IMR-90 (cell line): ENCODE measurements at regions not wholly inside any gene's neighbourhood (a gene's known extent, or its start where the extent isn't known, plus 50 kb on each side); places are given as distances from the start of the nearest gene placed in this dataset.

Experiments used
- ATAC-seq: fragments of 200-7000 bp; cut with Tn5 transposase; 2 replicates; pipeline ENCODE4 v1.9.1; 2020; ENCODE audit warnings: low read depth, mild to moderate bottlenecking, moderate library complexity
- BruUV-seq: library from RNA; stranded (reverse); fragments of 400-500 nt; replicated peaks from 2 replicates; lab custom pipeline; 2021; lab: Mats Ljungman, UMichigan
- CTCF ChIA-PET: fragments of 300-600 bp; formaldehyde crosslinking; extraction: SDS; loops from one replicate; lab custom pipeline; 2021; ENCODE audit warnings: antibody characterized with exemption; lab: Yijun Ruan, JAX
- POLR2A ChIA-PET: fragments of 300-600 bp; sonication (Branson Sonifier 250); formaldehyde crosslinking; loops from one replicate; lab custom pipeline; 2022; ENCODE audit warnings: antibody characterized with exemption; ENCODE audit not compliant: unreplicated experiment; lab: Charles Lee
- DNase-seq: peaks from one replicate; pipeline ENCODE4 v3.0.0; 2013
- H2AFZ ChIP-seq: replicated peaks from 2 replicates; pipeline ENCODE3; 2013; ENCODE audit warnings: low read length, mild to moderate bottlenecking; ENCODE audit not compliant: poor library complexity
- H2AK5ac ChIP-seq: 2 replicates; pipeline ENCODE4 v1.6.1; 2013; ENCODE audit warnings: low read depth, low read length, inconsistent platforms
- H2AK9ac ChIP-seq: replicated peaks from 2 replicates; pipeline ENCODE3; 2013; ENCODE audit warnings: mild to moderate bottlenecking, low read depth, low read length, moderate library complexity; ENCODE audit not compliant: poor library complexity
- H2BK120ac ChIP-seq: 2 replicates; pipeline ENCODE4 v1.6.1; 2013; ENCODE audit warnings: low read depth, low read length, inconsistent platforms
- H2BK15ac ChIP-seq: 3 replicates; pipeline ENCODE4 v1.6.1; 2013; ENCODE audit warnings: low read depth, low read length, inconsistent platforms
- H2BK20ac ChIP-seq: 2 replicates; pipeline ENCODE4 v1.6.1; 2013; ENCODE audit warnings: low read depth, mild to moderate bottlenecking, inconsistent platforms, low read length, moderate library complexity
- H2BK5ac ChIP-seq: 2 replicates; pipeline ENCODE4 v1.6.1; 2013; ENCODE audit warnings: mild to moderate bottlenecking, low read depth, low read length, inconsistent platforms; ENCODE audit not compliant: poor library complexity, severe bottlenecking
- H3K14ac ChIP-seq: replicated peaks from 2 replicates; pipeline ENCODE4 v1.6.1; 2013; ENCODE audit warnings: low read depth, low read length, inconsistent platforms
- H3K18ac ChIP-seq: 2 replicates; pipeline ENCODE4 v1.6.1; 2013; ENCODE audit warnings: low read depth, low read length, control low read depth
- H3K23ac ChIP-seq: 2 replicates; pipeline ENCODE4 v1.6.1; 2013; ENCODE audit warnings: low read depth, low read length, inconsistent platforms
- H3K27ac ChIP-seq: 2 replicates; pipeline ENCODE4 v1.5.1; 2013; ENCODE audit warnings: mild to moderate bottlenecking, control low read depth, low read length; ENCODE audit not compliant: insufficient read depth
- H3K27me3 ChIP-seq: 2 replicates; pipeline ENCODE4 v1.6.1; 2013; ENCODE audit warnings: low read length; ENCODE audit not compliant: control insufficient read depth, insufficient read depth
- H3K36me3 ChIP-seq: 2 replicates; pipeline ENCODE4 v1.6.1; 2013; ENCODE audit warnings: low read length, mixed read lengths; ENCODE audit not compliant: control insufficient read depth, insufficient read depth
- H3K4ac ChIP-seq: 2 replicates; pipeline ENCODE4 v1.6.1; 2013; ENCODE audit warnings: low read depth, low read length, inconsistent platforms
- H3K4me1 ChIP-seq: 2 replicates; pipeline ENCODE4 v1.6.1; 2013; ENCODE audit warnings: low read length, mixed read lengths; ENCODE audit not compliant: control insufficient read depth, insufficient read depth
- H3K4me2 ChIP-seq: 2 replicates; pipeline ENCODE4 v1.6.1; 2013; ENCODE audit warnings: low read depth, mild to moderate bottlenecking, control low read depth, low read length, moderate library complexity
- H3K4me3 ChIP-seq: 2 replicates; pipeline ENCODE4 v1.5.1; 2013; ENCODE audit warnings: low read depth, mild to moderate bottlenecking, control low read depth, low read length, moderate library complexity; ENCODE audit not compliant: insufficient read depth
- H3K56ac ChIP-seq: 2 replicates; pipeline ENCODE4 v1.6.1; 2013; ENCODE audit warnings: low read length, inconsistent platforms; ENCODE audit not compliant: insufficient read depth; ENCODE audit errors: extremely low read depth
- H3K79me1 ChIP-seq, 2 experiments: 2 replicates each; pipeline ENCODE4 v1.6.1; 2013; ENCODE audit warnings: low read length in 2 of 2, inconsistent platforms in 1 of 2, low read depth in 1 of 2
- H3K9ac ChIP-seq: 2 replicates; pipeline ENCODE4 v1.6.1; 2013; ENCODE audit warnings: low read depth, low read length, control low read depth
- H3K9me1 ChIP-seq: 2 replicates; pipeline ENCODE4 v1.6.1; 2013; ENCODE audit warnings: low read length, inconsistent platforms; ENCODE audit not compliant: insufficient read depth
- H3K9me3 ChIP-seq: 2 replicates; pipeline ENCODE4 v1.6.1; 2013; ENCODE audit warnings: low read length; ENCODE audit not compliant: control insufficient read depth, insufficient read depth
- H4K20me1 ChIP-seq: 2 replicates; pipeline ENCODE4 v1.6.1; 2013; ENCODE audit warnings: low read length, inconsistent platforms; ENCODE audit not compliant: insufficient read depth
- H4K5ac ChIP-seq: 2 replicates; pipeline ENCODE4 v1.6.1; 2013; ENCODE audit warnings: mild to moderate bottlenecking, low read depth, low read length, control low read depth
- H4K8ac ChIP-seq, 2 experiments: 2 replicates each; pipeline ENCODE4 v1.6.1; 2013; ENCODE audit warnings: low read depth in 2 of 2, low read length in 2 of 2, control low read depth in 1 of 2, inconsistent platforms in 1 of 2
- H4K91ac ChIP-seq: 2 replicates; pipeline ENCODE4 v1.6.1; 2013; ENCODE audit warnings: low read depth, low read length, inconsistent platforms; ENCODE audit not compliant: insufficient read depth
- MAFK ChIP-seq: IDR thresholded peaks from 2 replicates; pipeline ENCODE4 v1.6.1; 2012; ENCODE audit warnings: low read depth, low read length, improper control_type of control experiment
- MAZ ChIP-seq: IDR thresholded peaks from 2 replicates; pipeline ENCODE4 v1.6.1; 2012; ENCODE audit warnings: low read depth, mild to moderate bottlenecking, low read length, improper control_type of control experiment, moderate library complexity, borderline replicate concordance
- NFE2L2 ChIP-seq: fragments of 150-350 bp; IDR thresholded peaks from 2 replicates; pipeline ENCODE4 v1.6.1; 2016; ENCODE audit warnings: low read depth, mild to moderate bottlenecking, low read length
- POLR2A ChIP-seq: IDR thresholded peaks from 2 replicates; pipeline ENCODE4 v1.6.1; 2012; ENCODE audit warnings: mild to moderate bottlenecking, low read depth, low read length
- RCOR1 ChIP-seq: IDR thresholded peaks from 2 replicates; pipeline ENCODE4 v1.6.1; 2012; ENCODE audit warnings: mild to moderate bottlenecking, low read length, improper control_type of control experiment; ENCODE audit not compliant: insufficient replicate concordance
- RFX5 ChIP-seq: IDR thresholded peaks from 2 replicates; pipeline ENCODE4 v1.8.0; 2012; ENCODE audit warnings: low read depth, mild to moderate bottlenecking, low read length, moderate library complexity
- SMC3 ChIP-seq: fragments of 150-350 bp; IDR thresholded peaks from 2 replicates; pipeline ENCODE4 v1.6.1; 2016; ENCODE audit warnings: low read depth, mild to moderate bottlenecking, antibody characterized with exemption, low read length, moderate library complexity
- WGBS, 2 experiments: methylation state at CpG; one replicate each; pipeline versions ENCODE4 v1.1.5 to v1.1.7; 2013; ENCODE audit warnings: missing lambda C conversion rate in 2 of 2; ENCODE audit not compliant: insufficient read length in 1 of 2; ENCODE audit errors: extremely low coverage in 2 of 2; 5-methylcytosine and 5-hydroxymethylcytosine counted together
- dilution Hi-C: fragments of 300-500 bp; cut with HindIII; formaldehyde crosslinking; loops from one replicate; pipeline ENCODE4 v1.14.3; 2018; ENCODE audit warnings: low sequenced_read_pairs; ENCODE audit not compliant: unreplicated experiment
- in situ Hi-C: fragments of 300-500 bp; cut with MboI; formaldehyde crosslinking; loops from 3 replicates; pipeline ENCODE4 v1.14.3; 2019; ENCODE audit warnings: low sequenced_read_pairs, inconsistent platforms, mixed read lengths
- intact Hi-C: fragments of 100-400 bp; cut with micrococcal nuclease; formaldehyde crosslinking; loops from 2 replicates; pipeline ENCODE4 v1.10.0; 2022
- TF ChIP-seq, protein P1 (sequence below): fragments of 150-350 bp; IDR thresholded peaks from 2 replicates; pipeline ENCODE4 v1.6.1; 2017; ENCODE audit warnings: mild to moderate bottlenecking, antibody characterized with exemption, low read length, low read depth

DNA sequence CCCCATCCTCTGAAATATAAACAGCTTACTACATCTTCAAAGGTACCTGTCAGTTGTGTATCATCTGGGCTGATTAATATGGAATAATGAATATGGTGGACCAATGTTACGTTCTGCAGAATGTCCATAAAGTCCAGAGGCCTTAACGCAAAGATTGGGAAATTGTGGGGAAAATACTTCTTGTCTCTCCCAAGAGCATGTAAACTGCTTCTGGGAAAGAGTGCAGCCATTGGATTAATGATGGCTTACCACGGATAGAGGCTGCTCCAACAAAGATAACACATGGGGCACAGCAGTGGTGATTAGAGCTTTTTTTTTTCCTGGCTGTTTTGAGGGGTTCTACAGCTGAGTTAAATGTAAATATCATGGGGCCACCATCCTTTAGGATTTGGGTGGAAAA, 340.4 kb upstream of the AKR1E2 start:
- WGBS, 2 experiments: 76% methylated on average over 3 of the region's 3 CpGs; no CpG with 5 or more reads in 1 of the 2 experiments

More for the DNA sequence above, 340.4 kb upstream of the AKR1E2 start:
- Histone ChIP-seq H4K91ac (no peak overlapping the region), H3K9ac (no peak overlapping the region), H4K20me1 (no peaks in the 10 kb centered on the region), H3K18ac (no peak overlapping the region), H3K9me3 (no peaks in the 10 kb centered on the region), H4K8ac (no peak overlapping the region), H3K4me2 (no peak overlapping the region), H3K79me1 (no peaks in the 10 kb centered on the region), H3K27me3 (no peaks in the 10 kb centered on the region), H2BK5ac (no peak overlapping the region), H3K14ac (no peak overlapping the region), H3K56ac (no peak overlapping the region), H3K27ac (no peak overlapping the region), H3K23ac (no peak overlapping the region), H4K5ac (no peak overlapping the region), H3K9me1 (no peaks in the 10 kb centered on the region), H2AK9ac (no peak overlapping the region), H2BK120ac (no peak overlapping the region), H3K4me1 (no peaks in the 10 kb centered on the region), H3K4me3 (no peak overlapping the region), H2BK20ac (no peak overlapping the region), H3K4ac (no peak overlapping the region), H2AFZ (no peak overlapping the region), H2AK5ac (no peak overlapping the region), H3K36me3 (no peaks in the 10 kb centered on the region), H2BK15ac (no peak overlapping the region)
- no TSS peak for BruUV-seq
- intact Hi-C loops: no loop called here
- TF ChIP-seq RCOR1: no peak
- TF ChIP-seq, protein P1, sequence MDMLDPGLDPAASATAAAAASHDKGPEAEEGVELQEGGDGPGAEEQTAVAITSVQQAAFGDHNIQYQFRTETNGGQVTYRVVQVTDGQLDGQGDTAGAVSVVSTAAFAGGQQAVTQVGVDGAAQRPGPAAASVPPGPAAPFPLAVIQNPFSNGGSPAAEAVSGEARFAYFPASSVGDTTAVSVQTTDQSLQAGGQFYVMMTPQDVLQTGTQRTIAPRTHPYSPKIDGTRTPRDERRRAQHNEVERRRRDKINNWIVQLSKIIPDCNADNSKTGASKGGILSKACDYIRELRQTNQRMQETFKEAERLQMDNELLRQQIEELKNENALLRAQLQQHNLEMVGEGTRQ: no peak
- TF ChIP-seq NFE2L2: no peak
- TF ChIP-seq SMC3: no peak
- no peak for TF ChIP-seq MAZ
- no peak for TF ChIP-seq MAFK
- TF ChIP-seq POLR2A: no peak
- TF ChIP-seq RFX5: no peak
- dilution Hi-C loops: no loop called here
- POLR2A ChIA-PET: no interaction called here
- ATAC-seq (no peak), DNase-seq (no peak)
- in situ Hi-C loops: no loop called here
- CTCF ChIA-PET: interaction anchor here (1.3 kb wide), 1 partner anchor 17 kb away, joined by 3 read pairs; no protein-coding TSS in a partner anchor
